Fibroblast of villous mesenchyme (primary cell): ENCODE measurements at regions not wholly inside any gene's neighbourhood (a gene's known extent, or its start where the extent isn't known, plus 50 kb on each side); places are given as distances from the start of the nearest gene placed in this dataset.

Source experiments
- DNase-seq: peaks from one replicate; pipeline ENCODE4 v3.0.0-alpha.2; 2010; ENCODE audit warnings: low read depth
- H3K4me3 ChIP-seq: 2 replicates; pipeline ENCODE4 v1.5.1; 2011; ENCODE audit warnings: low read depth, mild to moderate bottlenecking, low read length
- TF ChIP-seq, protein P1 (sequence below): IDR thresholded peaks from 2 replicates; pipeline ENCODE4 v1.5.1; 2012; ENCODE audit warnings: low read depth, mild to moderate bottlenecking, low read length; ENCODE audit not compliant: insufficient read depth

DNA sequence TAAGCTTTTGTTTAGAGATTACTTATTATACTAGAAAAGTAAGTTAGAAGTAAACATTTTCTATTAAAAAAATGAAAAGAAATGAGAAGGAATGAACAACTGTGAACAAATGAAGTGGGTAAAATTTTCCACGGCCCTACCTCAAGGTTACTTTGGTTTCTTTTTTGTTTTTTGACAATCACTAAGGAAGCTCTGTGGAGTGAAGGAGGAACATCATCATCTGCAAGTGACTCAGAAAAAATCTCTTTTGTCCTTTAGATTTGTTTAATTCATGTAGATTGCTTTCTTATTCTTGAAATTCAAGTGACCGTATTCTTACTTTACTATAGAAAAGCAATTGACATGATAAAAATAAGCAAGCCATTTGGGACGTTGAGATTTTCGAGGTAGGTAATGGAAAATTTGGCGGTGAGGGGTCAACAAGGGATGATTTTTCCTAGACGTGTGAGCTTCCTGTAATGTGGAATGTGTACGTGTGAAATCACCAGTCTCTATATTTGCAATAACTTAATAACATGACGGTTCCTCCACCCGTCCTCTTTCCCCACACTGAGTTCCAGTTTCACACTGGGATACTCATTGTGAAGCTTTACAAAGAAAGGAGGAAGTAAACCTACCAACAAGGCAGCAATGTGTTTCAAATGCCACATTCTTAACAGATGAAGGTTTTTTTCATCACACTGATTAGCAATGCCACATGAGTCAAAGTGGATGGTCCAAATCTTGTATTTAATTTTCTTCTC lies 62.3 kb upstream of the EGLN3 start:
- TF ChIP-seq, protein P1, sequence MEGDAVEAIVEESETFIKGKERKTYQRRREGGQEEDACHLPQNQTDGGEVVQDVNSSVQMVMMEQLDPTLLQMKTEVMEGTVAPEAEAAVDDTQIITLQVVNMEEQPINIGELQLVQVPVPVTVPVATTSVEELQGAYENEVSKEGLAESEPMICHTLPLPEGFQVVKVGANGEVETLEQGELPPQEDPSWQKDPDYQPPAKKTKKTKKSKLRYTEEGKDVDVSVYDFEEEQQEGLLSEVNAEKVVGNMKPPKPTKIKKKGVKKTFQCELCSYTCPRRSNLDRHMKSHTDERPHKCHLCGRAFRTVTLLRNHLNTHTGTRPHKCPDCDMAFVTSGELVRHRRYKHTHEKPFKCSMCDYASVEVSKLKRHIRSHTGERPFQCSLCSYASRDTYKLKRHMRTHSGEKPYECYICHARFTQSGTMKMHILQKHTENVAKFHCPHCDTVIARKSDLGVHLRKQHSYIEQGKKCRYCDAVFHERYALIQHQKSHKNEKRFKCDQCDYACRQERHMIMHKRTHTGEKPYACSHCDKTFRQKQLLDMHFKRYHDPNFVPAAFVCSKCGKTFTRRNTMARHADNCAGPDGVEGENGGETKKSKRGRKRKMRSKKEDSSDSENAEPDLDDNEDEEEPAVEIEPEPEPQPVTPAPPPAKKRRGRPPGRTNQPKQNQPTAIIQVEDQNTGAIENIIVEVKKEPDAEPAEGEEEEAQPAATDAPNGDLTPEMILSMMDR, result no peak
- DNase-seq, result no peak
- no peak overlapping the region for H3K4me3 ChIP-seq

DNA sequence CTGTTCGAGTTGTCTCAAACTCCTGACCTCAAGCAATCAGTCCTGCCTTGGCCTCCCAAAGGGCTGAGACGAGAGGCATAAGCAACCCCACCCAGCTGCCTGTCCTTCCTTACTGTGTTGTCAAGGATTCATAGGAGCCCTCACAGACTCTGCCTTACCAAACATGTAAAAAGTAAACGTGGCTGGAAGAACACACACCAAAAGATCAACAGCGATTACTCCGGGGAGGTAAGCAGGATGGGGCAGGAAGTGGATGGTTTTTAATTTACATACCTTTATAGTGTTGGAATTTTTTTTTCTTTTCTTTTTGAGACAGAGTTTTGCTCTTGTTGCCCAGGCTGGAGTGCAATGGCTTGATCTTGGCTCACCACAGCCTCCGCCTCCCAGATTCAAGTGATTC lies 61.5 kb upstream of the EGLN3 start:
- H3K4me3 ChIP-seq, result no peak overlapping the region
- TF ChIP-seq, protein P1, result no peak
- DNase-seq, result no peak

DNA sequence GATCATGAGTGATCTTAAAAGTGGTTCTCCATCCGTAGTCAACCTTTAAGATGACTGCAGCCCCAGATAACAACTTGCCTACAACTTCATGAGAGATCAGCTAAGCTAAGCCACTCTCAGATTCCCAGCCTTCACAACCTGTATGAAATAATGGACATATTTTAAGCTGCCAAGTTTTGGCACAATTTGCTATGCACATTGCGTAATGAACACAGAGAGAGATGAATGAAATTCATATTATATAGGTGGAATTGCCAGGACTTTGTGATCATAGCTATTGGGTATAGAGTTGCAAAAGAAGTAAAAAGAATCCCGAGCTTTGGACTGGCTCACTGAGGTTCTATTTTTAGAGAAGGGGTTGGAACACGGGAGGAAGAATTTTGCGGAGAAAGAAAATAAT lies 59.1 kb upstream of the EGLN3 start:
- DNase-seq, result no peak
- H3K4me3 ChIP-seq, result no peak overlapping the region
- TF ChIP-seq, protein P1, result no peak

DNA sequence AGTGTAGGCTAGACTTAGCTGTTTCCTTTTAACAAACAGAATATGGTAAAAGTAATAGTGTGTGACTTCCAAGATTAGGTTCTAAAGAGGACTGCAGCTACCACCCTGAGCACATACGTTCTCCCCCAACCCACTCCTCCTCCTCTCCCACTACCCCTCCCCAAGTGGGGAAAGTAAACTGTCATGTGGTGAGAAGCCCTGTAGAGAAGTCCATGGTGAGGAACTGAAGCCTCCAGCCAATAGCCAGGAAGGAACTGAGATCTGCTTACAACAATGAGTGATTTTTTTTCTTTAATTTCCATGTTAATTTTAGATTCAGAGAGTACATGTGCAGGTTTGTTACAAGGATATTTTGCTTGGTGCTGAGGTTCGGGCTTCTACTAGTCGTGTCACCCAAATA lies 57.0 kb upstream of the EGLN3 start:
- TF ChIP-seq, protein P1, result no peak
- no peak overlapping the region for H3K4me3 ChIP-seq
- DNase-seq, result no peak

DNA sequence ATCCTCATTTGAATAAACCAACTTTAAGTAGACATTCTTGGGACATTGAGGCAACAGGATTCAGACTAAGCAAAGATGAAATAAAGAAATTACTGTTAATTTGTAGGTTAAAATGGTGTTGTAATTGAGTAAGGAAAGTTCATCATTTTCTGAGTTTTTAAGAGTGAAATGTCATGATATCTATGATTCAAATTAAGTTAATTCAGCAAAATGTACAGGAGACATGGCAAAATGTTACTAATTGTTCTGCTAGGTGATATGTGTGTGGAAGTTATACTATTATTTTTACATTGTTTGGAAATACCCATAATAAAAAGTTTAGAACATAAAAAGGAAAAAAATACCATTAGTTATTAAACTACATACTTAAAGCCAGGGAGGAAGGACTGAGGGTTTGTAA lies 55.0 kb upstream of the EGLN3 start:
- no peak for DNase-seq
- no peak overlapping the region for H3K4me3 ChIP-seq
- TF ChIP-seq, protein P1, result no peak

DNA sequence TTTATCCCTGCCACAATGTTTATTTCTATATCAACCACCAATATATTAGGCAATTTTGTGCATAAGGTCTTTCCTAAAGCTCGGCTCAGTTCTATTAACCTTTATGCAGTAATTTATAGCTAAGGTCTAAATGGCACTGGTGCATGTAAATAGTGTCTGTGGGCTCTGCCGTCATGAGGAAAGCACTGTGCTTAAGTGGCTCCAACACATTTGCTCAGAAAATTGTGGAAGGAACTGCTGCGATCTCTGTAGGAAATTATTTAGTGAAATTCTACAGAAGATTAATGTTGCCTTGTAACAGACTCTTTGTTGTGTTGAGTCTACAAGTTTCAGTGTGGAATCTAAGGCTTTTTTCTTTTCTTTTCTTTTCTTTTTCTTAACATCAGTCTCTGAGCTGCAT lies 54.0 kb upstream of the EGLN3 start:
- no peak overlapping the region for H3K4me3 ChIP-seq
- TF ChIP-seq, protein P1, result no peak
- DNase-seq, result no peak

DNA sequence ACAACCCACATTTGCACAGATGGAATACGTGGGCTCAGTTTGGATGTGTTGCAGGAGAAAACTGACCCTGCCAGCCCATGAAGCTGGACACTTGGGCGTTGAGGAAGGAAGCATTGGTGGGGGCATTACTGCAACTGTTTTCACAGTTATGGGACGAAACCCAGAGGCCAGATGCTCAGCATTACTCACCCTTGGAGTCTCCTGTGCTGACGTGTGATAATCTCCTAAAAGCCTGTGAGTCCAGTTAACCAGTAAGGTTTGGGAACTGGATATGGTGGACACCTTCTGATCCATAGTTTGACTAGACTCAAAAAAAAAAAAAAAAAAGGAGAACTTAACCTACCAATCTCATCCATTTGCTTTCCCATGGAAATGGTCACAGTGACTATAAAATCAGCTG lies 52.8 kb upstream of the EGLN3 start:
- DNase-seq, result no peak
- H3K4me3 ChIP-seq, result no peak overlapping the region
- TF ChIP-seq, protein P1, result no peak
